ENCODE measurements at regions not wholly inside any gene's neighbourhood (a gene's known extent, or its start where the extent isn't known, plus 50 kb on each side); places are given as distances from the start of the nearest gene placed in this dataset.
"Not testable (repeated sequence)": the region's sequence is repeated elsewhere in the genome, so short reads cannot be mapped to it uniquely, and the experiment has no call there.

GRCh38 chr12:46884362-46884761, 58.6 kb upstream of the SLC38A4 start:
- DNase-seq (ENCODE audit: low read depth), result no peak

GRCh38 chr12:46886541-46887041, 60.8 kb upstream of the SLC38A4 start:
- DNase-seq (ENCODE audit: low read depth), result no peak

- no peak for DNase-seq (ENCODE audit: low read depth)
Measured at GRCh38 chr12:46887870-46888269, 62.1 kb upstream of the SLC38A4 start.

- DNase-seq (ENCODE audit: low read depth), result no peak
Measured at GRCh38 chr12:46888568-46888967, 62.8 kb upstream of the SLC38A4 start.

- DNase-seq (ENCODE audit: low read depth), result no peak
Measured at GRCh38 chr12:46891306-46891705, 65.5 kb upstream of the SLC38A4 start.

- DNase-seq (ENCODE audit: low read depth), result no peak
Measured at GRCh38 chr12:46892034-46892705, 66.4 kb upstream of the SLC38A4 start.

GRCh38 chr12:46892887-46893286, 67.1 kb upstream of the SLC38A4 start:
- DNase-seq (ENCODE audit: low read depth), result no peak

- no peak for DNase-seq (ENCODE audit: low read depth)
Measured at GRCh38 chr12:46893434-46893833, 67.6 kb upstream of the SLC38A4 start.

- no peak for DNase-seq (ENCODE audit: low read depth)
Measured at GRCh38 chr12:46895726-46896125, 69.9 kb upstream of the SLC38A4 start.

GRCh38 chr12:46896680-46897079, 70.9 kb upstream of the SLC38A4 start:
- DNase-seq (ENCODE audit: low read depth), result no peak

GRCh38 chr12:46898152-46898931, 72.5 kb upstream of the SLC38A4 start:
- DNase-seq (ENCODE audit: low read depth), result no peak

- DNase-seq (ENCODE audit: low read depth), result no peak
Measured at GRCh38 chr12:46898989-46899388, 73.2 kb upstream of the SLC38A4 start.

- no peak for DNase-seq (ENCODE audit: low read depth)
Measured at GRCh38 chr12:46900734-46901463, 75.1 kb upstream of the SLC38A4 start.

- DNase-seq (ENCODE audit: low read depth), result no peak
Measured at GRCh38 chr12:46901464-46902205, 75.8 kb upstream of the SLC38A4 start.

GRCh38 chr12:46903058-46903457, 77.3 kb upstream of the SLC38A4 start:
- DNase-seq (ENCODE audit: low read depth), result no peak

GRCh38 chr12:46904406-46905238, 78.8 kb upstream of the SLC38A4 start:
- DNase-seq (ENCODE audit: low read depth), result no peak

GRCh38 chr12:46905239-46905627, 79.4 kb upstream of the SLC38A4 start:
- not testable (repeated sequence) for DNase-seq (ENCODE audit: low read depth)

GRCh38 chr12:46907791-46908190, 82.0 kb upstream of the SLC38A4 start:
- DNase-seq (ENCODE audit: low read depth), result no peak

GRCh38 chr12:46908236-46908935, 82.6 kb upstream of the SLC38A4 start:
- DNase-seq (ENCODE audit: low read depth), result no peak

GRCh38 chr12:46908936-46909635, 83.3 kb upstream of the SLC38A4 start:
- DNase-seq (ENCODE audit: low read depth), result no peak
